ENCODE measurements at regions not wholly inside any gene's neighbourhood (a gene's known extent, or its start where the extent isn't known, plus 50 kb on each side); places are given as distances from the start of the nearest gene placed in this dataset.

- FAIRE-seq (no peak), DNase-seq (no peak)
- Histone ChIP-seq H3K4me3 (ENCODE audit: low read length in 3 of 3) (no peak overlapping the region), H3K27ac (ENCODE audit: low read depth in 2 of 2, low read length in 2 of 2) (no peak overlapping the region), H3K9me3 (ENCODE audit: control insufficient read depth in 2 of 3, insufficient read depth in 1 of 3, low read length in 3 of 3) (peaks cover 0 to 7% (median 6%) of the 10 kb centered on the region in 3 donors), H3K36me3 (ENCODE audit: control insufficient read depth in 2 of 3, insufficient read depth in 3 of 3, low read length in 3 of 3) (no peaks in the 10 kb centered on the region), H3K4me1 (ENCODE audit: control insufficient read depth in 2 of 3, insufficient read depth in 2 of 3, low read depth in 1 of 3, low read length in 3 of 3) (no peaks in the 10 kb centered on the region), H3K9ac (ENCODE audit: low read length in 3 of 3) (no peak overlapping the region), H3K27me3 (ENCODE audit: control insufficient read depth, insufficient read depth, low read length) (no peaks in the 10 kb centered on the region)
- intact Hi-C loops (cut with DNase I) = no loop called here
- TF ChIP-seq CTCF (IDR thresholded peaks at IDR 0.05; ENCODE audit: borderline replicate concordance, extremely low read depth, insufficient read depth) = no peak
Observed at GRCh38 chr9:13478160-13478559, 198.7 kb upstream of the MPDZ start.

DNA sequence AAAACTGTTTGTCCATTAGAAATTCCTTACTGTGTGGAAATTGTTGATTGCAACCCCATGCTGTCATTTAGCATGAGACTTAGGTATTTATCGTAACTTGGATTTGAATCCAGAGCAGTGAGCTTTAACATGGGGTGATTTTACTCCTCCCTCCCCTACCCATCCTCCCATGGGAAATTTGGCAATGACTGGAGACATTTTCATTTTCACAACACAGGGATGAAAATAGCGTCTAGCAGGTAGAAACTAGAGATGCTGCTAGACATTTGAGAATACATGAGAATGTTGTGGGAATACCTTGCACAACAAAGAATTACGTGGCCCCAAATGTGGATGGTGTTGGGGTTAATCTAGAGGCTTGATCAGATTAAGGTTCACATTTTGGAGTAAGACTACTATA, 191.3 kb upstream of the MPDZ start:
- no peaks in the 10 kb centered on the region for H3K27me3 ChIP-seq (ENCODE audit: control insufficient read depth, insufficient read depth, low read length)
- H3K27ac ChIP-seq (ENCODE audit: low read depth in 2 of 2, low read length in 2 of 2) = no peak overlapping the region
- no peaks in the 10 kb centered on the region for H3K36me3 ChIP-seq (ENCODE audit: control insufficient read depth in 2 of 3, insufficient read depth in 3 of 3, low read length in 3 of 3)
- intact Hi-C loops (cut with DNase I) = no loop called here
- peaks cover 0 to 7% (median 6%) of the 10 kb centered on the region in 3 donors for H3K9me3 ChIP-seq (ENCODE audit: control insufficient read depth in 2 of 3, insufficient read depth in 1 of 3, low read length in 3 of 3)
- no peak overlapping the region for H3K4me3 ChIP-seq (ENCODE audit: low read length in 3 of 3)
- TF ChIP-seq CTCF (IDR thresholded peaks at IDR 0.05; ENCODE audit: borderline replicate concordance, extremely low read depth, insufficient read depth) = no peak
- no peak for FAIRE-seq
- no peaks in the 10 kb centered on the region for H3K4me1 ChIP-seq (ENCODE audit: control insufficient read depth in 2 of 3, insufficient read depth in 2 of 3, low read depth in 1 of 3, low read length in 3 of 3)
- no peak for DNase-seq
- H3K9ac ChIP-seq (ENCODE audit: low read length in 3 of 3) = no peak overlapping the region

GRCh38 chr9:13467157-13467556, 187.7 kb upstream of the MPDZ start:
- no peaks in the 10 kb centered on the region for H3K4me1 ChIP-seq (ENCODE audit: control insufficient read depth in 2 of 3, insufficient read depth in 2 of 3, low read depth in 1 of 3, low read length in 3 of 3)
- no peak overlapping the region for H3K9ac ChIP-seq (ENCODE audit: low read length in 3 of 3)
- no peak overlapping the region for H3K4me3 ChIP-seq (ENCODE audit: low read length in 3 of 3)
- DNase-seq (no peak), FAIRE-seq (no peak)
- no peaks in the 10 kb centered on the region for H3K27me3 ChIP-seq (ENCODE audit: control insufficient read depth, insufficient read depth, low read length)
- H3K36me3 ChIP-seq (ENCODE audit: control insufficient read depth in 2 of 3, insufficient read depth in 3 of 3, low read length in 3 of 3) = no peaks in the 10 kb centered on the region
- no peak for TF ChIP-seq CTCF (IDR thresholded peaks at IDR 0.05; ENCODE audit: borderline replicate concordance, extremely low read depth, insufficient read depth)
- no peaks in the 10 kb centered on the region for H3K9me3 ChIP-seq (ENCODE audit: control insufficient read depth in 2 of 3, insufficient read depth in 1 of 3, low read length in 3 of 3)
- no peak overlapping the region for H3K27ac ChIP-seq (ENCODE audit: low read depth in 2 of 2, low read length in 2 of 2)
- intact Hi-C loops (cut with DNase I) = no loop called here

GRCh38 chr9:13461414-13461991, 182.0 kb upstream of the MPDZ start:
- Histone ChIP-seq H3K27me3 (ENCODE audit: control insufficient read depth, insufficient read depth, low read length) (no peaks in the 10 kb centered on the region), H3K4me3 (ENCODE audit: low read length in 3 of 3) (no peak overlapping the region), H3K9ac (ENCODE audit: low read length in 3 of 3) (no peak overlapping the region), H3K27ac (ENCODE audit: low read depth in 2 of 2, low read length in 2 of 2) (no peak overlapping the region), H3K9me3 (ENCODE audit: control insufficient read depth in 2 of 3, insufficient read depth in 1 of 3, low read length in 3 of 3) (no peaks in the 10 kb centered on the region), H3K36me3 (ENCODE audit: control insufficient read depth in 2 of 3, insufficient read depth in 3 of 3, low read length in 3 of 3) (no peaks in the 10 kb centered on the region), H3K4me1 (ENCODE audit: control insufficient read depth in 2 of 3, insufficient read depth in 2 of 3, low read depth in 1 of 3, low read length in 3 of 3) (no peaks in the 10 kb centered on the region)
- FAIRE-seq = no peak
- DNase-seq = no peak
- no peak for TF ChIP-seq CTCF (IDR thresholded peaks at IDR 0.05; ENCODE audit: borderline replicate concordance, extremely low read depth, insufficient read depth)
- intact Hi-C loops (cut with DNase I) = no loop called here

Measured in kidney (tissue), 13 donors.